RWPE2 (cell line): ENCODE measurements at regions not wholly inside any gene's neighbourhood (a gene's known extent, or its start where the extent isn't known, plus 50 kb on each side); places are given as distances from the start of the nearest gene placed in this dataset.

ENCODE experiments used
- ATAC-seq: fragments of 200-7000 bp; cut with Tn5 transposase; 3 replicates; pipeline ENCODE4 v1.9.1; 2021; ENCODE audit warnings: low read depth
- DNase-seq: peaks from one replicate; pipeline ENCODE4 v3.0.0-alpha.2; 2020; ENCODE audit warnings: low spot score
- H3K27ac ChIP-seq: fragments of 450-650 bp; 2 replicates; pipeline ENCODE4 v1.5.1; 2017; ENCODE audit warnings: mild to moderate bottlenecking; ENCODE audit not compliant: poor library complexity, severe bottlenecking
- H3K27me3 ChIP-seq: fragments of 250-450 bp; sonication (Bioruptor Pico); 2 replicates; pipeline ENCODE4 v1.5.1; 2021; ENCODE audit warnings: mild to moderate bottlenecking, moderate library complexity; ENCODE audit not compliant: insufficient read depth, poor library complexity, severe bottlenecking
- H3K36me3 ChIP-seq: fragments of 250-450 bp; sonication (Bioruptor Pico); 2 replicates; pipeline ENCODE4 v1.5.1; 2020; ENCODE audit warnings: low read depth, mild to moderate bottlenecking, moderate library complexity
- H3K4me1 ChIP-seq: fragments of 250-450 bp; sonication (Bioruptor Pico); 2 replicates; pipeline ENCODE4 v1.5.1; 2021; ENCODE audit warnings: mild to moderate bottlenecking, moderate library complexity; ENCODE audit not compliant: insufficient read depth, poor library complexity, severe bottlenecking
- H3K4me3 ChIP-seq: fragments of 250-450 bp; sonication (Bioruptor Pico); 2 replicates; pipeline ENCODE4 v1.5.1; 2021; ENCODE audit warnings: mild to moderate bottlenecking, moderate library complexity; ENCODE audit not compliant: severe bottlenecking
- H3K9me3 ChIP-seq: fragments of 250-450 bp; sonication (Bioruptor Pico); 2 replicates; pipeline ENCODE4 v1.5.1; 2021; ENCODE audit warnings: mild to moderate bottlenecking, moderate library complexity; ENCODE audit not compliant: severe bottlenecking
- TF ChIP-seq, protein P1 (sequence below): fragments of 450-650 bp; IDR thresholded peaks from one replicate; pipeline ENCODE4 v1.5.1; 2017; ENCODE audit warnings: mild to moderate bottlenecking, moderate library complexity; ENCODE audit not compliant: poor library complexity, severe bottlenecking

DNA sequence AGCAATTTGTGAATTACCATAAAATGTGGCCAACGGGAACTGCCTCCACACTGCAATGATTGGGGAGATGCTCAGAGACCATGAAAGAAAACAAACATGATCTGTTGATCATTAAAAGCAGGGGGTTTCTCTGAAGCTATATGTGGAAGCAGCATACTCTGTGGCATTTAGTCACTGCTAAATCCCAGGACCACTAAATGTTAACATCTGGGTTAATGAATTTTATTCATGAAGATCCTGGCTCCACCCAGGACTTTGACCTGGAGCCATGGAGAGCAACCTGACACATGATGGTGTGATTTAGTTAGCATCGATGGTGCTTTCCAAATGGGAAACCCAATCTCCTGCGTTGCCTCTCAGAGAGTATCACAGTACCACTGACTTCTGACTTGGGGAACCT, 497.8 kb downstream of the AGTPBP1 start:
- no peak for DNase-seq
- no peak for ATAC-seq
- H3K4me3 ChIP-seq = no peak overlapping the region
- TF ChIP-seq, protein P1, sequence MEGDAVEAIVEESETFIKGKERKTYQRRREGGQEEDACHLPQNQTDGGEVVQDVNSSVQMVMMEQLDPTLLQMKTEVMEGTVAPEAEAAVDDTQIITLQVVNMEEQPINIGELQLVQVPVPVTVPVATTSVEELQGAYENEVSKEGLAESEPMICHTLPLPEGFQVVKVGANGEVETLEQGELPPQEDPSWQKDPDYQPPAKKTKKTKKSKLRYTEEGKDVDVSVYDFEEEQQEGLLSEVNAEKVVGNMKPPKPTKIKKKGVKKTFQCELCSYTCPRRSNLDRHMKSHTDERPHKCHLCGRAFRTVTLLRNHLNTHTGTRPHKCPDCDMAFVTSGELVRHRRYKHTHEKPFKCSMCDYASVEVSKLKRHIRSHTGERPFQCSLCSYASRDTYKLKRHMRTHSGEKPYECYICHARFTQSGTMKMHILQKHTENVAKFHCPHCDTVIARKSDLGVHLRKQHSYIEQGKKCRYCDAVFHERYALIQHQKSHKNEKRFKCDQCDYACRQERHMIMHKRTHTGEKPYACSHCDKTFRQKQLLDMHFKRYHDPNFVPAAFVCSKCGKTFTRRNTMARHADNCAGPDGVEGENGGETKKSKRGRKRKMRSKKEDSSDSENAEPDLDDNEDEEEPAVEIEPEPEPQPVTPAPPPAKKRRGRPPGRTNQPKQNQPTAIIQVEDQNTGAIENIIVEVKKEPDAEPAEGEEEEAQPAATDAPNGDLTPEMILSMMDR = no peak
- H3K9me3 ChIP-seq = no peaks in the 10 kb centered on the region
- no peaks in the 10 kb centered on the region for H3K27me3 ChIP-seq
- no peak overlapping the region for H3K27ac ChIP-seq
- H3K36me3 ChIP-seq = no peaks in the 10 kb centered on the region
- H3K4me1 ChIP-seq = peaks cover 4% of the 10 kb centered on the region

DNA sequence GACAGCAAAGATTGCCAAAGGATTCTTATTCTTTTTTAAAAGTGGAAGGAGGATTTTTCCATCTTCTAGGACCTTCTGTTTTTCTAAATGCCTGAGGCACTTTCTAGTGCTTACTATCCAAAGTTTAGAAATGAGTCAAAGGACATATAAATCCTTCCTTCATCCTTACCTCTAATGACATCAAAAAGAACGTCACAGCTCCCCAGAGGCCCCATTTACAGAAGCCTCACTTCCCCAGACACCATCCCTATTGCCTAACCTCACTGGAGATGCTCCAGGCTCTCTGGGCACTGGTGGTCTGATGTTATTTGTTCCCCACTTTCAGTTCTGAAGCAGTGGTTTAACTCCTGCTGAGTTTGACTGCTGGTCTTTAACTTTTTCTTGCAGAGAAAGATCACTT, 504.3 kb downstream of the AGTPBP1 start:
- Histone ChIP-seq H3K9me3 (no peaks in the 10 kb centered on the region), H3K4me3 (no peak overlapping the region), H3K27me3 (no peaks in the 10 kb centered on the region), H3K27ac (no peak overlapping the region), H3K36me3 (no peaks in the 10 kb centered on the region), H3K4me1 (no peaks in the 10 kb centered on the region)
- TF ChIP-seq, protein P1 = no peak
- no peak for ATAC-seq
- DNase-seq = no peak

DNA sequence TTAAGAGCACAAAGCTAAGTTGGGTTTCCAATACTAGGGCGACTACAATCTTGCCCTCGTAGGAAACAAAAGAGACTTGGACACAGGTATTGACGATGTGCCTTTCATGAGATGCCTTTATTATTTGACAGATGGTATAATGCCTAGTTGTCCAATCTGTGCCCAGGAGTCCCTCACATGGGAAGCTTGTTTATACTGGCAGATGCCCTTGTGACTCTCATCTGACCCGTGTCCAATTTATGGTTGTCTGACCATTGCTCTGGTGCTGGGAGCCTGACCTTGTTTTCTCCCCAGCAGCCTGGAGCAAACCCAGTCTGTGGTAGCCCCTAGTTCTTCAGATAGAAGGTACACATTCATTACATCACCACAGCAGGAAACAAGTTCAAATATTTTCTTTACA, 511.7 kb downstream of the AGTPBP1 start:
- Histone ChIP-seq H3K27me3 (no peaks in the 10 kb centered on the region), H3K36me3 (no peaks in the 10 kb centered on the region), H3K4me3 (no peak overlapping the region), H3K27ac (no peak overlapping the region), H3K9me3 (no peaks in the 10 kb centered on the region), H3K4me1 (peaks cover 9% of the 10 kb centered on the region)
- TF ChIP-seq, protein P1 = no peak
- DNase-seq (no peak), ATAC-seq (no peak)

DNA sequence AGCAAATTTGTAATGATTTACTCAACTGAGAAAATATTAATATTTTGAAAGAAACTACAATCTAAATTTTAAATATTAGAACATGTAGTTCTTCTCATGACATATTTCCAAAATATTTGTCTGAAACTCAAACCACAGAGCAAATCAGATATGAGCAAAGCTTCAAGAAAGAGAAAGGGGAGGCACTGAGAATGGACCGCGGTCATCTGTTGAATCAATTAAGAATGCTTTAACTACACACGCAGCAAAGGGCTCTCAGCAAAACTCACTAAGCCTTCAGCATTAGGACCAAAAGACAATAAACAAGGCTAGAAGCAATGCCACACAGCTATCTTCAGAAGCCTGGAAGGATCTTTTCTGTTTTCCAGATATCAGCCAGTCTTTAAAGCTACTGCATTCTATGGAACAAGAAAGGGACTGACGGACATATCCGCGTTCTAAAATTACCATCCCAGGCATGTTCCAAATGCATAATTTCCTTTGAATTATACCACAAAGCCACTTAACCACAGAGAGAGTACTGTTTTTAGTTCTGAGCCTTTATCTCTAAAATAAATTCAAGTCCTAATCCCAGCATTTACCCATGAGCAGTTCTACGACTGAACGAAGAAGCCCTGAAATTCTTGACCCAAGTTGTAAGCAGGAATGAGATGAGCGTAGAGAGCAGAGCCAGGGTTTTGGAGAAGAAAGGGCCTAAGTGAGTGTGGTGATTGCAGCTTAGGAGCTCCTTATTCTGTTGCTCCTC, 513.5 kb downstream of the AGTPBP1 start:
- TF ChIP-seq, protein P1 = no peak
- DNase-seq = no peak
- Histone ChIP-seq H3K4me1 (peaks cover 25% of the 10 kb centered on the region), H3K27me3 (no peaks in the 10 kb centered on the region), H3K9me3 (no peaks in the 10 kb centered on the region), H3K4me3 (no peak overlapping the region), H3K27ac (no peak overlapping the region), H3K36me3 (no peaks in the 10 kb centered on the region)
- no peak for ATAC-seq

DNA sequence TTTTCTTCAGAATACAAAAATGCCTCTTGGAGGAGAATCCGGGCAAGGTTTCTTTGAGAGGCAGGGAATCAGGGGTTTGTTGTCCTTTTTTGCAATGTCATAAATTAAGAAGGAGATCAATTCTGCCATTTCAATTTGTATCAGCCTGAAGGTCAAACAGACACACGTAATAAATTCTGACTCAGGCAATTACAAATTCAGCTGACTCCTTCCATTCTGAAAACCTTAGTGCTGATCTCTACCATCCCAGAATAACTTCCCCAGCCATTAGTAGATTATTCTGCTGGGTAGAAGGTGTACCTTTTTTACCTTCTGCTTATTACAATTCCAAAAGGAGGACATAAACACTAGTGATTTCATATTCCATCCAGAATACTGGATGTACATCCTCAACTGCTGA, 516.6 kb downstream of the AGTPBP1 start:
- Histone ChIP-seq H3K4me1 (peaks cover 28% of the 10 kb centered on the region), H3K9me3 (no peaks in the 10 kb centered on the region), H3K36me3 (no peaks in the 10 kb centered on the region), H3K27ac (peak overlapping the region; percentile 92), H3K27me3 (no peaks in the 10 kb centered on the region), H3K4me3 (no peak overlapping the region)
- ATAC-seq (peak; percentile 13; the same call in 1 of the 3 replicates), DNase-seq (no peak)
- TF ChIP-seq, protein P1 = no peak
